Mesodermal cell (in vitro differentiated cells): ENCODE measurements at regions not wholly inside any gene's neighbourhood (a gene's known extent, or its start where the extent isn't known, plus 50 kb on each side); places are given as distances from the start of the nearest gene placed in this dataset.
"Not testable (repeated sequence)": the region's sequence is repeated elsewhere in the genome, so short reads cannot be mapped to it uniquely, and the experiment has no call there.

Experiments used
- H3K27ac ChIP-seq: 2 replicates; pipeline ENCODE4 v1.7.0; 2013; ENCODE audit warnings: mild to moderate bottlenecking, low read depth, low read length, moderate library complexity; ENCODE audit not compliant: severe bottlenecking
- H3K36me3 ChIP-seq: 2 replicates; pipeline ENCODE4 v1.7.1; 2013; ENCODE audit warnings: mild to moderate bottlenecking, low read length, moderate library complexity; ENCODE audit not compliant: control insufficient read depth, insufficient read depth
- H3K4me1 ChIP-seq: one replicate; pipeline ENCODE4 v1.7.1; 2013; ENCODE audit warnings: mild to moderate bottlenecking, low read length; ENCODE audit not compliant: insufficient read depth, control insufficient read depth, poor library complexity, severe bottlenecking
- H3K4me3 ChIP-seq: 2 replicates; pipeline ENCODE4 v1.7.0; 2013; ENCODE audit warnings: low read length, control low read depth, mild to moderate bottlenecking; ENCODE audit not compliant: insufficient read depth, poor library complexity, severe bottlenecking; ENCODE audit errors: extremely low read depth
- H3K9me3 ChIP-seq: 2 replicates; pipeline ENCODE4 v1.7.1; 2013; ENCODE audit warnings: mild to moderate bottlenecking, low read length, moderate library complexity; ENCODE audit not compliant: control insufficient read depth
- WGBS, 2 experiments: methylation state at CpG; one replicate each; pipeline ENCODE4 v1.1.5; 2013; ENCODE audit warnings: missing lambda C conversion rate in 2 of 2; ENCODE audit not compliant: insufficient coverage in 2 of 2; 5-methylcytosine and 5-hydroxymethylcytosine counted together

- Histone ChIP-seq H3K9me3 (no peaks in the 10 kb centered on the region), H3K27ac (no peak overlapping the region), H3K4me3 (no peak overlapping the region), H3K4me1 (no peaks in the 10 kb centered on the region), H3K36me3 (no peaks in the 10 kb centered on the region)
- 93 to 100% methylated on average over 2 of the region's 2 CpGs for WGBS, 2 experiments
Observed at GRCh38 chr12:74381958-74382357, 155.7 kb upstream of the ATXN7L3B start.

GRCh38 chr12:74382983-74383382 lies 154.7 kb upstream of the ATXN7L3B start:
- Histone ChIP-seq H3K4me1 (no peaks in the 10 kb centered on the region), H3K36me3 (no peaks in the 10 kb centered on the region), H3K4me3 (no peak overlapping the region), H3K9me3 (no peaks in the 10 kb centered on the region), H3K27ac (no peak overlapping the region)

- Histone ChIP-seq H3K27ac (no peak overlapping the region), H3K9me3 (no peaks in the 10 kb centered on the region), H3K4me3 (no peak overlapping the region), H3K4me1 (no peaks in the 10 kb centered on the region), H3K36me3 (no peaks in the 10 kb centered on the region)
- 92 to 94% methylated on average over 6 of the region's 7 CpGs for WGBS, 2 experiments
Observed at GRCh38 chr12:74391283-74391682, 146.4 kb upstream of the ATXN7L3B start.

GRCh38 chr12:74393272-74393671 lies 144.4 kb upstream of the ATXN7L3B start:
- Histone ChIP-seq H3K9me3 (no peaks in the 10 kb centered on the region), H3K4me3 (no peak overlapping the region), H3K36me3 (no peaks in the 10 kb centered on the region), H3K27ac (no peak overlapping the region), H3K4me1 (no peaks in the 10 kb centered on the region)
- WGBS, 2 experiments, result 80% methylated on average over 2 of the region's 4 CpGs; no CpG with 5 or more reads in 1 of the 2 experiments

- Histone ChIP-seq H3K4me1 (no peaks in the 10 kb centered on the region), H3K9me3 (no peaks in the 10 kb centered on the region), H3K27ac (no peak overlapping the region), H3K36me3 (no peaks in the 10 kb centered on the region), H3K4me3 (no peak overlapping the region)
- no CpG with 5 or more reads among the region's 1 CpG for WGBS, 2 experiments
Observed at GRCh38 chr12:74394647-74395046, 143.0 kb upstream of the ATXN7L3B start.

- WGBS, 2 experiments, result 89 to 90% methylated on average over 1 of the region's 2 CpGs
Observed at GRCh38 chr12:74401035-74401434, 136.6 kb upstream of the ATXN7L3B start.

GRCh38 chr12:74401966-74402365 lies 135.7 kb upstream of the ATXN7L3B start:
- no peaks in the 10 kb centered on the region for H3K4me1 ChIP-seq
- H3K9me3 ChIP-seq, result no peaks in the 10 kb centered on the region
- WGBS, 2 experiments, result 83 to 100% methylated on average over 1 of the region's 3 CpGs
- no peaks in the 10 kb centered on the region for H3K36me3 ChIP-seq
- no peak overlapping the region for H3K27ac ChIP-seq
- no peak overlapping the region for H3K4me3 ChIP-seq

More at GRCh38 chr12:74401035-74401434, 136.6 kb upstream of the ATXN7L3B start:
- Histone ChIP-seq H3K4me3 (no peak overlapping the region), H3K27ac (no peak overlapping the region), H3K9me3 (no peaks in the 10 kb centered on the region), H3K4me1 (no peaks in the 10 kb centered on the region), H3K36me3 (no peaks in the 10 kb centered on the region)

- not testable (repeated sequence) for H3K36me3 ChIP-seq, H3K4me1 ChIP-seq, H3K4me3 ChIP-seq, H3K9me3 ChIP-seq, H3K27ac ChIP-seq
- 80% methylated on average over 1 to 2 of the region's 12 CpGs for WGBS, 2 experiments
Observed at GRCh38 chr12:74403221-74403470, 134.5 kb upstream of the ATXN7L3B start.

- 29% methylated on average over 1 of the region's 2 CpGs; no CpG with 5 or more reads in 1 of the 2 experiments for WGBS, 2 experiments
- no peaks in the 10 kb centered on the region for H3K9me3 ChIP-seq
- H3K36me3 ChIP-seq, result no peaks in the 10 kb centered on the region
- H3K4me3 ChIP-seq, result no peak overlapping the region
- no peak overlapping the region for H3K27ac ChIP-seq
- no peaks in the 10 kb centered on the region for H3K4me1 ChIP-seq
Observed at GRCh38 chr12:74408601-74409166, 129.0 kb upstream of the ATXN7L3B start.

GRCh38 chr12:74412606-74413230 lies 124.9 kb upstream of the ATXN7L3B start:
- Histone ChIP-seq H3K4me3 (no peak overlapping the region), H3K36me3 (no peaks in the 10 kb centered on the region)
- no CpG with 5 or more reads among the region's 2 CpGs for WGBS, 2 experiments

GRCh38 chr12:74415633-74416032 lies 122.0 kb upstream of the ATXN7L3B start:
- no peaks in the 10 kb centered on the region for H3K36me3 ChIP-seq
- H3K9me3 ChIP-seq, result no peaks in the 10 kb centered on the region
- no peak overlapping the region for H3K27ac ChIP-seq
- H3K4me3 ChIP-seq, result no peak overlapping the region
- no peaks in the 10 kb centered on the region for H3K4me1 ChIP-seq

More at GRCh38 chr12:74412606-74413230, 124.9 kb upstream of the ATXN7L3B start:
- Histone ChIP-seq H3K27ac (no peak overlapping the region), H3K4me1 (no peaks in the 10 kb centered on the region), H3K9me3 (no peaks in the 10 kb centered on the region)
